ENCODE measurements at regions not wholly inside any gene's neighbourhood (a gene's known extent, or its start where the extent isn't known, plus 50 kb on each side); places are given as distances from the start of the nearest gene placed in this dataset.

DNA sequence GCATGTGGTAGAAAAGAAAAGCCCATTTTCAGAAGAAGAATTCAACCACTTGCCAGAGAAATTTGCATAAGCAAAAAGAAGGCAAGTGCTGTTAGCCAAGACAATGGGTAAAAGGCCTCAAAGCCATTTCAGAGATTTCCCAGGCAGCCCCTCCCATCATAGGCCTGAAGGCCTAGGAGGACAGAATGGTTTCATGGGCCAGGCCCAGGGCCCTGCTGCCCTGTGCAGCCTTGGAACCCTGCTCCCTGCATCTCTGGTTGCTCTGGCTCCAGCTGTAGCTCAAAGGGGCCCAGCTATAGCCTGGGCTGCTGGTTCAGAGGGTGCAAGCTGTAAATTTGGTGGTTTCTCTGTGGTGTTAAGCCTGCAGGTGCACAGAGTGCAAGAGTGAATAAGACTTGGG, 212.8 kb downstream of the EFNB2 start:
- Histone ChIP-seq H3K27ac (replicated peaks) (no peak overlapping the region), H3K27me3 (ENCODE audit: low read depth) (no peaks in the 10 kb centered on the region), H3K4me3 (no peak overlapping the region), H3K9me3 (replicated peaks) (peaks cover 27% of the 10 kb centered on the region), H3K4me1 (no peaks in the 10 kb centered on the region), H3K36me3 (no peaks in the 10 kb centered on the region)
- intact Hi-C loops (cut with micrococcal nuclease), result no loop called here
- TF ChIP-seq, protein P1, sequence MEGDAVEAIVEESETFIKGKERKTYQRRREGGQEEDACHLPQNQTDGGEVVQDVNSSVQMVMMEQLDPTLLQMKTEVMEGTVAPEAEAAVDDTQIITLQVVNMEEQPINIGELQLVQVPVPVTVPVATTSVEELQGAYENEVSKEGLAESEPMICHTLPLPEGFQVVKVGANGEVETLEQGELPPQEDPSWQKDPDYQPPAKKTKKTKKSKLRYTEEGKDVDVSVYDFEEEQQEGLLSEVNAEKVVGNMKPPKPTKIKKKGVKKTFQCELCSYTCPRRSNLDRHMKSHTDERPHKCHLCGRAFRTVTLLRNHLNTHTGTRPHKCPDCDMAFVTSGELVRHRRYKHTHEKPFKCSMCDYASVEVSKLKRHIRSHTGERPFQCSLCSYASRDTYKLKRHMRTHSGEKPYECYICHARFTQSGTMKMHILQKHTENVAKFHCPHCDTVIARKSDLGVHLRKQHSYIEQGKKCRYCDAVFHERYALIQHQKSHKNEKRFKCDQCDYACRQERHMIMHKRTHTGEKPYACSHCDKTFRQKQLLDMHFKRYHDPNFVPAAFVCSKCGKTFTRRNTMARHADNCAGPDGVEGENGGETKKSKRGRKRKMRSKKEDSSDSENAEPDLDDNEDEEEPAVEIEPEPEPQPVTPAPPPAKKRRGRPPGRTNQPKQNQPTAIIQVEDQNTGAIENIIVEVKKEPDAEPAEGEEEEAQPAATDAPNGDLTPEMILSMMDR (IDR thresholded peaks at IDR 0.05; ENCODE audit: borderline replicate concordance), result no peak
- no peak for DNase-seq

DNA sequence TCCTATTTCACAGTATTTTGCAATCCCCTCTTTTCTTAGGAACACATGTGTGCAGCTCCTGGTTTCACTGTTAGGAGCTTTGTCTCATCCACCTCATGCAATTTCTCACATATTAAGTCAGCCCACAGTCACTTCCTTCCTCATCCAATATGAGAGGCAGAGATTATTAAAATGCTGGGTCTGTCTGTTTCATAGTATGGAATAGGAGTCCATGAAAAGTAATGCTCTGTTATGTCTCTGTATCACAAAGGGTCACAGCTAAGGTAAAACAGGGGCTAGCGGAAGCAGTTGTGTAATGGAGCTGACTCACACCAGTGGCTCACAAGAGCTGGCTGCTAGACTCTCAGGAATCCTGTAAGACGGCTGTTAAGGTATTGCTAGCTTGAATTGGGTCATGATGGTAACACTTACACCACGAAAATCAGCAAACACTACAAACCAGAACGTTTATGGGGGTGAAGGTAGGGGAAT, 216.5 kb downstream of the EFNB2 start:
- Histone ChIP-seq H3K27me3 (ENCODE audit: low read depth) (no peaks in the 10 kb centered on the region), H3K4me3 (no peak overlapping the region), H3K9me3 (replicated peaks) (peaks cover 23% of the 10 kb centered on the region), H3K36me3 (no peaks in the 10 kb centered on the region), H3K27ac (replicated peaks) (no peak overlapping the region), H3K4me1 (no peaks in the 10 kb centered on the region)
- TF ChIP-seq, protein P1 (IDR thresholded peaks at IDR 0.05; ENCODE audit: borderline replicate concordance), result no peak
- intact Hi-C loops (cut with micrococcal nuclease), result no loop called here
- DNase-seq, result no peak

DNA sequence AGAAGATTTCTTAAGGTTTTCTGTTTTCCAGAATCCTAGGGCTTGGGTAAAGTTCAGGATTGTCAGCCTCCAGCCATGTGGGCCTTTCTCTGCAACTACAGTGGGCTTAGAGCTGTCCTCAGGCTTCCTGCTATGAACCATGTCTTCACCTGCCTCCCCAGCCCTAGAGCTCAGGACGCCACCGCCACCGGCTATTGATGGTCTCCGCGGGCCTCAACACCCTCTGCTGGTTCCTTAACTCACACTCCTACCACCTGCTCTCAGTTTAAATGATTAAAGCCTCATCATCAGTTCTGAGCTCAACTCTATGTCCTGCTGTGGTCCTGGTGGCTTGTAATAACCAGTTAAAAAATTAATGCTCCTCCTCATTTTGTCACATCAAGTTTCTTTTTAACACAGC, 221.0 kb downstream of the EFNB2 start:
- no peak overlapping the region for H3K27ac ChIP-seq (replicated peaks)
- H3K36me3 ChIP-seq, result no peaks in the 10 kb centered on the region
- H3K4me3 ChIP-seq, result no peak overlapping the region
- no peaks in the 10 kb centered on the region for H3K4me1 ChIP-seq
- peaks cover 2% of the 10 kb centered on the region for H3K9me3 ChIP-seq (replicated peaks)
- intact Hi-C loops (cut with micrococcal nuclease), result no loop called here
- TF ChIP-seq, protein P1 (IDR thresholded peaks at IDR 0.05; ENCODE audit: borderline replicate concordance), result no peak
- no peaks in the 10 kb centered on the region for H3K27me3 ChIP-seq (ENCODE audit: low read depth)
- DNase-seq, result no peak

DNA sequence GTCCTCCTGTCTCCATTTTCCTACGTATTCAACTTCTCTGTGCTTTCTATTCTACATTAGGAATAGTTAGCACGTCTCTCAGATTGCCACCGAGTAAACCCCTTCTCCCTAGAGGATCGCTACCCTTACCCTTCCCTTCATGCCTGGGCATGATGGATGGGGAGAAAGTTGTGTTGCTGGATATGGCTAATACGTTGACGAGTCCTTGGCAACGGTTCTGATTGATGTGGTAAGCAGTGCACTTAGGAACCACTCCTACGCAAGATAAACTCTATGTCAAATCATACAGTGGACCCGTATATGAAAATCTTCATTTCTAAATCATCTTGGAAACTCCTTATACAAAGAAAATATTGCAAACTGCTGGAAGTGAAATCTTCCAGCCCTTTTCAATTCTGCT, 224.5 kb downstream of the EFNB2 start:
- Histone ChIP-seq H3K4me3 (no peak overlapping the region), H3K27me3 (ENCODE audit: low read depth) (no peaks in the 10 kb centered on the region), H3K36me3 (no peaks in the 10 kb centered on the region), H3K27ac (replicated peaks) (no peak overlapping the region), H3K4me1 (no peaks in the 10 kb centered on the region), H3K9me3 (replicated peaks) (peaks cover 14% of the 10 kb centered on the region)
- intact Hi-C loops (cut with micrococcal nuclease), result no loop called here
- DNase-seq, result no peak
- TF ChIP-seq, protein P1 (IDR thresholded peaks at IDR 0.05; ENCODE audit: borderline replicate concordance), result no peak

DNA sequence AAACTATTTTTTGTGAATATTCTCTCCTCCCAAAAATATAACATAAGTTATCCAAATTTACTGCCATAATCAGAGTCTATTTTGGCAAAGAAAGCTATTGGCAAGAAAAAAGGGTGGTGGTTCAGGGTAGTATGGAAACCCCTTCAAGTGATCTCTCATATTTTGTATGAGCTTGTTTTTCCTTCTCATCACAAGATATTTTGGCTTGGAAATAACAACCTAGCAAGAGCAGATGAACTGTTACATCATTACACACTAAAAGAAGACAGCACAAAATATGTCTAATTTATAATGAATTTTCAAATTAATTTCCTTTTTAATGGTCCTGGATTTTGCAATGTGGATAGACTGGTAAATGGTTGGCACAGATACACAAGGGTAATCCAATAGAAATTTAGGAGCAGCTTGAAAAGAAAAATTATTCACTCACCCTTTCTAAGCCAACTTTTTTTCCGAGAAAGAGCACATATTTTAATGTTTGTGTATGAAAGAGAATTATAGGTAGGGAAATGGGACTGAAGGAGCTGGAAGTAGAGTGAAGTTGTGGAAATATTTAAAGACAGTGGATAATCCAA, 225.1 kb downstream of the EFNB2 start:
- intact Hi-C loops (cut with micrococcal nuclease), result no loop called here
- H3K27me3 ChIP-seq (ENCODE audit: low read depth), result no peaks in the 10 kb centered on the region
- TF ChIP-seq, protein P1 (IDR thresholded peaks at IDR 0.05; ENCODE audit: borderline replicate concordance), result no peak
- H3K36me3 ChIP-seq, result no peaks in the 10 kb centered on the region
- no peak overlapping the region for H3K4me3 ChIP-seq
- no peak for DNase-seq
- peaks cover 15% of the 10 kb centered on the region for H3K9me3 ChIP-seq (replicated peaks)
- no peaks in the 10 kb centered on the region for H3K4me1 ChIP-seq
- no peak overlapping the region for H3K27ac ChIP-seq (replicated peaks)
